ENCODE measurements at regions not wholly inside any gene's neighbourhood (a gene's known extent, or its start where the extent isn't known, plus 50 kb on each side); places are given as distances from the start of the nearest gene placed in this dataset.

DNA sequence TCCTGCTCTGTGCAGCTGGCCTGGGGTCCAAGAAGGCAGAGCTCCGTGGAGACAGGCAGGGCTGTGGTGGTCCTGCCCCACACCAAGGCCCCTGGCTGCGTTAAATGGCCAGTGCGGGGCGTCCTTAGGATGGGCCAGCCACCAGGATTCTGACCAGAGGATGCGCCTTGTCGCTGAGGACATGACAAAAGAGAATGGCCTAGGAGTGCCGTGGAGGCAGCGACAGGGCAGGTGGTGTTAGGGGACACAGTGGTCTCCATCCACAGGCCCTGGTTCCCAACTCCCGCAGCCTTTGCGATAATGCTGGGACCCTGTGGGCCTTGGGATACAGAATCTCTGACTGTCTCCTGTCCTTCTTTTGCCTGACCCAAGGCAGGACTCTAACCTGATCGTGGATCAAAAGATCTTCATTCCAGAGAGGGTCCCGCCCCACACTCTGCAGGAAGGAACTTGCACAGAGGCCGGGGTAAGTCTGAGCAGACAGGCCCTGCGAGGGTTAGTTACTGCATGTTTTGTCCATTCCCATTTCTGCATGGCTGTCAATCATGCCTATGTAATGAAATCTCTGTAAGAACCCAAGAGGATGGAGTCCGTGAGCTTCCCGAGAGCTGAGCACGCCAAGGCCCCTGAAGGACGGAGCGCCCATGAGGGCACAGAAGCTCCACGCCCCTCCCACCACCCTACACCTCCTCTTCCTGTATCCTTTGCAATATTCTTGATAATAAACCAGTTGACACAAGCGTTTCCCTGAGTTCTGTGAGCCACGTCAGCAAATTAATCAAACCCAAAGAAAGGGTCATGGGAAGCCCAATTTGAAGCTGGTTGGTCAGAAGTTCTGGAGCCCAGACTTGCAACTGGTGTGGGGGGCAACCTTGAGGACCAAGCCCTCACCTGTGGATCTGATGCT is 251.5 kb upstream of the SALL3 start:
- no peak for DNase-seq (ENCODE audit: low read depth)

DNA sequence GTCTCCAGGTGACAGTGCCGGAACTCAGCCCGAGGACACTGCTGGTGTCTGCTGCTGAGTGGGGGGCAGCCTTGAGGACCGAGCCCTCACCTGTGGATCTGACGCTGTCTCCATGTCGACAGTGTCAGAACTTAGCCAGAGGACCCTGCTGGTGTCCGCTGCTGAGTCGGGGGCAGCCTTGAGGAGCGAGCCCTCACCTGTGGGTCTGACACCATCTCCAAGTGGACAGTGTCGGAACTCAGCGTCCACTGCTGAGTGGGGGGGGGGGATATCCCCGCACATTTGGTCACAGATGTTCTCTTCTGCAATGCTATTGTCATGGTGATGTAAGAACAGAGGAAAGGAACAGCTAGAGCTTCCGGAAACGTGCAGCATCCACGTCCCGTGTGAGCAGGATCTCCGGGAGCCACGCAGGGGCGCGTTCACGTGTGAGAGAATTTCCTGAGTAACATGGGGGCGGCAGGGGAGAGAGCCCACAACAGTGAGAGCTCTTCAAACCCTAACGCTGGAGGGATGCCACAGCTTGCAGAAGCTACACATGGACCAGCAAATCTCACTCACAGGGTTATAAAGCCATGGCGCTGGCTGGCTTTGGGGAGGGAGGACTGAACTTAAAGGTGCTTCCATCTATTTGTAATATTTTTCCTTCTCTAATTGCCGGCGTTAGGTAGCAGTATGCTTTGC is 250.7 kb upstream of the SALL3 start:
- no peak for DNase-seq (ENCODE audit: low read depth)

GRCh38 chr18:78730546-78730945 is 249.1 kb upstream of the SALL3 start:
- DNase-seq (ENCODE audit: low read depth), result no peak

- no peak for DNase-seq (ENCODE audit: low read depth)
Measured at GRCh38 chr18:78731016-78731397, 248.6 kb upstream of the SALL3 start.

DNA sequence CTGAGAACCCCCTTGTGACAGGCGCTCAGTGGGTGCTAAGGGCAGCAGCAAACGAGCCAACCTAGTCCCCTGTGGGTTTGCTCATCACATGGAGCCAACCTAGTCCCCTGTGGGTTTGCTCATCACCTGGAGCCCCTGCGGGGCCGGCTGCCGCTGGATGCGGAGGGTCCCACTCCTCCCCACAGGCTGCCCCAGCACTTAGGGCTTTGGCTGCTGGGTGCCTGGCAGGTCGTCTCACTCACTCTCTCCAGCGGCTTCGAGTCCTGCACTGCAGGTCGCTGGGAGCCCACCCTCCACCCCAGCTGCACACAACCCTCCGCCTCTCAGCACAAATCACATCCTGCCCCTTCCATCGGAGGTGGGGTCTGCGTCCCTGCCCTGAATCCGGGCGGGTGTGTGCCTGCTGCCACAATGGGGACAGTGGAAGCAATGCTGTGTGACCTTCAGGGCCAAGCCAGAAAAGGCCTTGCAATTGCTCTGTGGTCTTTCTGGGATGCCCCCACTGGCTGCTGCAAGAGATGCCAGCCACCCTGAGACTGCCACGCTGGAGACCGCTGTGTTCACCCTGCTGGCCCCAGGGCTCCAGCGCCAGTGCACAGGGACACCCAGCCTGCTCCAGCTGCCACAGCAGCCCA is 248.1 kb upstream of the SALL3 start:
- DNase-seq (ENCODE audit: low read depth), result no peak

DNA sequence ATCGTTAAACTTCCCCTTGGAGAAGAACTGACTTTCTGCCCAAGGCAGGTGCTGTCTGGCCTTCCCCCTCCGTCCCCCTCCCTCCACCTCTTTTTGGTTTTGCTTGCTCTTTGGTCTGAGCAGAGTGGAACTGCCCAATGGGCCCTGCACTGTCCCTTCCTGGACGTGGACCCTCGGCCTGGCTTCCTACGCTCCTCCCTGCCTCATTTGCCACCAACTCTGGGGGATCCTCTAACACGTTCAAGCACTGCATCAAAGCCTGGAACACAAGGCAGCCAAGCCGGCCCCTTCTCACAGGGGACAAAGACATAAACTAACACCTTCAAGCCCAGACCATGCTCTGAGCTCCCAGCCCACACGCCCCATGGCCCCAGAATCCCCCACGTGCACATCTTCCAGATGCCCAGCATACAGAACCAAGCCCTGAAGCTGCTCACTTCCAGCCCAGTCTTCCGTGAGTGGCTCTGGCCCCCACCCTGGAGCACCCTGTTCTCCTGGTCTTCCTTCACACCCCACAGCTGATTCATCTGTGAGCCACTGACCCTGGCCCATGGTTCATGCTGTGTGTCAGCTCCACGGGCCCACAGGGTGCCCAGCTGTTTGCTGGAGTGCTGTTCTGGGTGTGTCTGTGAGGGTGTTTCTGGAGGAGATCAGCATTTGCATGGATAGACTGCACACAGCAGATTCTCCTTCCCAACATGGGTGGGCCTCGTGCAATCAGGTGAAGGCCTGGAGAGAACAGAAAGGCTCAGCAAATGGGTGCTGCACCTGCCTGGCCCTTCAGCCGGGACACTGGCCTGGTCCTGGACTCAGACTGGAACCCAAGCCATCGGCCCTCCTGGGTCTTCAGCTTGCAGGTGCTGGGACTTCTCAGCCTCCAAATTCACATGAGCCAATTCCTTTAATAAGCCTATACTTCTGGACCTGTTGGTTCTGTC is 247.1 kb upstream of the SALL3 start:
- DNase-seq (ENCODE audit: low read depth), result no peak

- no peak for DNase-seq (ENCODE audit: low read depth)
Measured at GRCh38 chr18:78733762-78734613, 245.6 kb upstream of the SALL3 start.

DNA sequence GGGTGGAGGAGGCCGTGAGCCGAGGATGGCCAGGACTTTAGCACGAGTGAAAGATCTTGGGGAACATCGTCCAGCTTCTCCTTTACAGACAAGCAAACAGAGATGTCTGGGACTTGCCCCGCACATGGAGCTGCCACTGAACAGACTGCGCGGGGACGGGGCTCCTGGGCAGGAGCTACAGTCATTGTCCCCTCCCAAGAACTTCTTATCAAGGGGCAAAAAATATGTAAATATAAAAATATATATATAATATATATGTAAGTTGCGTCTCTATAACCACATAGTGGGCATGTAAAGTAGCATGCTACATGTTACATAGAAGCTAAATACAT is 245.0 kb upstream of the SALL3 start:
- DNase-seq (ENCODE audit: low read depth), result no peak

DNA sequence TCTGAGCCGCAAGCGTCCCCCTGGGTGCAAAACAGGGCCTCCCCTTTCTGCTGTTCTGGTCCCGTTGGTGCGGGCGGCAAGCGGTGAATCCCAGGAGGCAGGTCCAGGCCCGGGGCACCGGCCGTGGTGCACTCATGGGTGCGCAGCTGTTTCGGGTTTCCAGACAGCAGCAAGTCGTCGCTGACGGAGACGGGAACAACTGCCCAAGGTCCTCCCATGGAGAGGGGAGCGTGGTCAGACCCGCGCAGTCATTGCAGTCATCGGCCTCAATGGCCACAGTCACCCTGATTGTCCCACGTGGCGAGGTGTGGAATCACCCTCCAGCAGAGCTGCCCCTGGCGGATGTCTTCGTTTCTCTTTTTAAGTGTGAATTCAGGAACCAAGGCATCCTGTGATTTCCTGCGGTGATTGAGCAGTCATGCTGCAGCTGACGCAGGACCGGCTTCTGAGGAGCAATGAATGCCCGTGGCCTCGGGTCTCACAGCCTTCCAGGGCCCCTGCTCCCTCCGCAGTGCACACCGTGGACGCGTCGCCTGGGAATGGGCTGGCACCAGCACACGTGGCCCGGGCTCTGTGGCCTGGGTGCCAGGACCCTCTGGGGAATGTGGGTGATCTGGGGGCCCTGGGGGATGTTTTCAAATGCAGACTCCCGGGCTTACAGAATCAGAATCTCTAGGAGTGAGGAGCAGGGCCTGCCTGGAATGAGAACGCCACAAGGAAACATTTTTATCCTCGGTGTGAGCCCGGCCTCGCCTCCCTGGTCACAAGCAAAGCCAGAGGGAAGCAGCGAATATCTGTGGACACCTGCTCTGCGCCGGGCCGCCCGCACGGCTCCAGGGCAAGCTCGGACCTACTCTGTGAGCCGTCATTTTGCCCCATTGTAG is 244.2 kb upstream of the SALL3 start:
- no peak for DNase-seq (ENCODE audit: low read depth)

DNA sequence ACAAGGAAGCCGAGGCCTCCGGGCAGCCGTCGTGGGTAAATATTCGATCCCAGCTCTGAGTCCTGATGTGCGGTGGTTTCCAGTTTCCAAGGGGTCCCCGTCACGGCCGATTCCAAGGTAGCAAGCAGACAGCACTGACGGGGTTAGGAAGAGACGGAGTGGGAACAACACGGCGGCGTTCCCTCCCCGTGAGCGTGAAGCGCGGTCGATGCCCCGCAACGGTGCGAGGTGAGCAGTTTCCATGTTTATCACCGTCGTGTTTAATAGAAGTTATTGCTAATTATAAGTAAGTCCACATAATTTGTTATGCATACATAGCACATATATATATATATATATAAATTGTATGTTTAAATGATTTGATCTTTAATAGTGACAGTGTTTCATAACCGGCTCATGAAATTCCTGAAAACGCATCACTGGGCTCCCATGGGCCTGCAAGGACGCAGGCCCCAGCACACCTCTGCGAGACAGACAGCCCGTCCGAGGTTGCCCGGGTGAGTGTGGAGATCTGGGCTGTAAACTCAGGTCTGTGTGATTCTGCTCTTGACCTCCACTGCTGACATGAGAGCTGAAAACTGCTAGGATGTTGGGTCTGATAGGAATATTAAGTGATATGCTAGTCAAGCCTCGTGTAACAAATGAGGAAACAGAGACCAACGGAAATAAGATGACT is 243.5 kb upstream of the SALL3 start:
- no peak for DNase-seq (ENCODE audit: low read depth)

DNA sequence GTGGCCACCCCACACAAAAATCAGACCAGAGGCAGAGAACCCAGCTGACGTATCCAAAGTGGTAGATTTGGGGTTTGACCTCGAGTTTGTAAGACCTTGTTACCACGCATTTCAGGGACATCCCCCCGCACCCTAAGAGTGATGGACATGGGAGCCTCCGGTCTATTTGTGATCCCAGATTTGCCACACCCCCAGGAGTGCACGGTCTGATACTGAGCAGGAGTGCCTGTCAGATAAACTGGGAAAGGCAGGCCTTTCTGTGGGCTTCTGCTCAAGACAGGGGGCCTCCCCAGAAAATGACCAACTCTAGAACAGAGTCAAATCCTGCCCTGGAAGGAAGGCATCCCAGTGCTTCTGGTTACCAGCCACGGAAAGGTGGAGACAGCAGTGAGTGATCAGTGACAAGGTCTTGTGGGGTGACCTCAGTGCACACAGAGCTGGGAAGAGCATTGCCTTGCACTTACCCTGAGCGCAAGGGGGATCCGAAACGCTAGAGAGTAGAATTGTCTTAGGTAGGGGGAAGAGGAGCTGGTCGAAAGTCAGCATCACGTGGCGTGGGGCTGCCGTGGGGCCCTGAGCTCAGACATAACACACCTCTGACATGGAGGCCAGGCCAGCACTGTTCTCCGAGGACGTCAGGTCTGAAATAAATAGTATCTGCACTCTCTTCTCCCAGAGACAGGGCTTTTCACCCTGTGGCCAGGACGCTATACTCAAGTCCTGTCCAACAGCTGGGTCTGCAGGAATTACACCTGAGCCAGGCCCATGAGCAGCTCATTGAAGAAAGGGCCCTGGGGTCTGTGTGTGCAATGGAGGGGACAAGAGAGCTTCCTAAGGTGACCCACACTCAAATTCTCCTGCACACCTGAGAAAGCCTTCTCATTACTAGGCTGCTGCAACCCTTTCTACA is 242.4 kb upstream of the SALL3 start:
- DNase-seq (ENCODE audit: low read depth), result no peak

- DNase-seq (ENCODE audit: low read depth), result no peak
Measured at GRCh38 chr18:78738076-78738690, 241.4 kb upstream of the SALL3 start.

DNA sequence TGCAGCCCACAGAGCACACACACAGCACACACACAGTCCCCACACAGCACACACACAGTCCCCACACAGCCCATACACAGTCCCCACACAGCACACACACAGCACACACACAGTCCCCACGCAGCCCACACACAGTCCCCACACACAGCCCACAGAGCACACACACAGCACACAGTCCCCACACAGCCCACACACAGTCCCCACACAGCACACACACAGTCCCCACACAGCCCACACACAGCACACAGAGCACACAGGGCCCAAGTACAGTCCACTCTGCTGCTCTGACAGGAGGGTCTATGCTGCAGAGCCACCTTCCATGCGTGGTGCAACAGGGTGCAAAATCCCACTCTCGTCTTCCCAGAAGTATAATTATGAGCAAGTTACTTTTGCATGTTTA is 240.5 kb upstream of the SALL3 start:
- DNase-seq (ENCODE audit: low read depth), result no peak

GRCh38 chr18:78739882-78740677 is 239.5 kb upstream of the SALL3 start:
- DNase-seq (ENCODE audit: low read depth), result no peak

DNA sequence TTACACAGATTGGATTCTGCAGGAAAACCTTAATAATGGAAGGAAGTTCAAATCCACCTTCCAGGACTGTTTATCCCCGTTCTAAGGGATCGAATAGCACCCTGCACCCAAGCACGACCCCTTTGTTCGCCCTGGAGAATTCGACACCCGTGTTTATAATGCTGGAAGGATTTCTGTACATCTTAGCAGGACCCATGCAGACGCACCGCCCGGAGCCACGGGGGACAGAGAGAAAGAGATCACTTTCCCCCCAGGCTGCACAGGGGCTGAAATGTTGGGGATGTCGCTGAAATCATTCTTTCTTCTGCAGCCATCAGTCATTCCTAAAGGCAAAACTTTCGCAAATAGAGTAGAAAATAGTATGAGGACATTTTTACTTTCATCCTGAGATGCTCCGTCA is 238.7 kb upstream of the SALL3 start:
- no peak for DNase-seq (ENCODE audit: low read depth)

GRCh38 chr18:78741381-78742217 is 238.0 kb upstream of the SALL3 start:
- no peak for DNase-seq (ENCODE audit: low read depth)
